ENCODE measurements at regions not wholly inside any gene's neighbourhood (a gene's known extent, or its start where the extent isn't known, plus 50 kb on each side); places are given as distances from the start of the nearest gene placed in this dataset.

DNA sequence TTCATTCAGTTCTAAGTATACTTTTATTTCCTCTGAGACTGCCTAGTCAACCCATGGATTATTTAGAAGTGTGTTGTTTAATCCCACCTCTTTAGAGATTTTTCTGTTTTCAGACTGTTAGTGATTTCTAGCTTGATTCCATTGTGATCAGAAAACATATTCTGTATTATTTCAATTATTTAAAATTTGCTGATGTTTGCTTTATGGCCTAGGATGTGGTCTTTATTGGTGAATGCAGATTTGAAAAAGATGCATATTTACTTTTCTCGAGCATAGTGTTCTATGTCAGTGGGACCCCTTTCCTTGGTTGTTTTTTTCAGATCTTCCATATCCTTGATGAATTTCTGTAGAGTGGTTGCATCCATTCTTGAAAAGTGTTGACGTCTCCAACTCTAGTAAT, 487.2 kb upstream of the HS6ST1 start:
- H3K4me3 ChIP-seq, result no peak overlapping the region
- H3K27ac ChIP-seq, result no peak overlapping the region
- TF ChIP-seq, protein P1, sequence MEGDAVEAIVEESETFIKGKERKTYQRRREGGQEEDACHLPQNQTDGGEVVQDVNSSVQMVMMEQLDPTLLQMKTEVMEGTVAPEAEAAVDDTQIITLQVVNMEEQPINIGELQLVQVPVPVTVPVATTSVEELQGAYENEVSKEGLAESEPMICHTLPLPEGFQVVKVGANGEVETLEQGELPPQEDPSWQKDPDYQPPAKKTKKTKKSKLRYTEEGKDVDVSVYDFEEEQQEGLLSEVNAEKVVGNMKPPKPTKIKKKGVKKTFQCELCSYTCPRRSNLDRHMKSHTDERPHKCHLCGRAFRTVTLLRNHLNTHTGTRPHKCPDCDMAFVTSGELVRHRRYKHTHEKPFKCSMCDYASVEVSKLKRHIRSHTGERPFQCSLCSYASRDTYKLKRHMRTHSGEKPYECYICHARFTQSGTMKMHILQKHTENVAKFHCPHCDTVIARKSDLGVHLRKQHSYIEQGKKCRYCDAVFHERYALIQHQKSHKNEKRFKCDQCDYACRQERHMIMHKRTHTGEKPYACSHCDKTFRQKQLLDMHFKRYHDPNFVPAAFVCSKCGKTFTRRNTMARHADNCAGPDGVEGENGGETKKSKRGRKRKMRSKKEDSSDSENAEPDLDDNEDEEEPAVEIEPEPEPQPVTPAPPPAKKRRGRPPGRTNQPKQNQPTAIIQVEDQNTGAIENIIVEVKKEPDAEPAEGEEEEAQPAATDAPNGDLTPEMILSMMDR (IDR thresholded peaks at IDR 0.05), result no peak
- intact Hi-C loops (cut with DNase I), result no loop called here
- H3K27me3 ChIP-seq, result no peaks in the 10 kb centered on the region
- ATAC-seq (no peak), DNase-seq (no peak)
- H3K9me3 ChIP-seq, result no peaks in the 10 kb centered on the region
- no peaks in the 10 kb centered on the region for H3K36me3 ChIP-seq
- no peaks in the 10 kb centered on the region for H3K4me1 ChIP-seq

DNA sequence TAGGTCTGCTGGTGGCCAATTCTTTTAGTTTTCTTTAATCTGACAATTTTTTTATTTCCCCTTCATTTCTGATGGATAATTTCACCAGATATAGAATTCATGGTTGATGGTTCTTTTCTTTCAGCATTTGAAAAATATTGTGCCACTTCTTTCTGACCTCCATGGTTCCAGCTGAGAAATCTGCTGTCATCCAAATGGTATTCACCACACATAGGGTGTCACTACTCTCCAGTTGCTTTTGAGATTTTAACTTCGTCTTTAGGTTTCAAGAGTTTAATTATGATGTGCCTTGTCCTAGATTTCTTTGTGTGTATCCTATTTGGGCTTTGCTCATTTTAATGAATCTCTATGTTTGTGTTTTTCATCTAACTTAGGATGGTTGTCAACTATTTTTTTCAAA, 488.6 kb upstream of the HS6ST1 start:
- Histone ChIP-seq H3K9me3 (no peaks in the 10 kb centered on the region), H3K27ac (no peak overlapping the region), H3K4me3 (no peak overlapping the region), H3K4me1 (no peaks in the 10 kb centered on the region), H3K36me3 (no peaks in the 10 kb centered on the region), H3K27me3 (no peaks in the 10 kb centered on the region)
- TF ChIP-seq, protein P1 (IDR thresholded peaks at IDR 0.05), result no peak
- intact Hi-C loops (cut with DNase I), result no loop called here
- no peak for DNase-seq
- ATAC-seq, result no peak

DNA sequence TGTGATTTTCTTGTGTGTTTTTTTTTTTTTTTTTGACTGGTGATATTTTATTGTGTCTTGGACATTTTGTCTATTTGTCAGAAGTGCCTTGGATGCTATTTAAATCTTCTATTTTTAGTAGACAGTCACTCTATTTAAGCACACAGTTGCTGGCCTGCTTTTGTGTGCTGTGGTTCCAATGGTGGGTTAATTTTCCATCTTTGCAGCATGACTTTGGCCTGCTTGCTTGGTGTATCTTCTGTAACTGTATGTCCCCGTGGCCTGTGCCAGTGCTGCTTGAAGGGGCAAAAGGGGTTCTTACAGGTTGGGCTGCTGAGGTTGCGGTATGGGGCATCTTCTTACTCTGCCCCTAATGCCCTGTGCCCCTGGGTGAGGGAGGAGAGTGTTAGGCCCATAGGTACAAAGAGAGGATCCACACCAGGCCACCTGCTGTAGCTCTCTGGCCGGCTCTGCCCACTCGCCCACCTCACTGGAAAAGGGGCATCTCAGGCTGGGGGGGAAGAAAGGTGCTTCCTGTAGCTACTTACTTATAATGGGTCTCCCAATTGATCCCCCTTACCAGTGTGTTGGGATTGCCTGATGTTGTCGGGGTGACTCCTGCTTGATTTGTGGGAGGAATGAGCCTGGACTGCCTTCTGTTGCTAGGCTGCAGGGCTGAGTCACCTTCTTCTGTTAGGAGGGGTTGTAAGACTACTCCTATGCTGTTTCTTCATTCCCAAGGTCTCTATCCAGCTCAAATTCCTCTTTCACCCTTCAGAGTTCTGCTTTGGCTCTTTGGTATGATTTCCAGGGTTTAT, 490.0 kb upstream of the HS6ST1 start:
- Histone ChIP-seq H3K27me3 (no peaks in the 10 kb centered on the region), H3K27ac (no peak overlapping the region), H3K9me3 (no peaks in the 10 kb centered on the region), H3K4me1 (no peaks in the 10 kb centered on the region), H3K36me3 (no peaks in the 10 kb centered on the region), H3K4me3 (no peak overlapping the region)
- intact Hi-C loops (cut with DNase I), result no loop called here
- TF ChIP-seq, protein P1 (IDR thresholded peaks at IDR 0.05), result no peak
- no peak for DNase-seq
- no peak for ATAC-seq

DNA sequence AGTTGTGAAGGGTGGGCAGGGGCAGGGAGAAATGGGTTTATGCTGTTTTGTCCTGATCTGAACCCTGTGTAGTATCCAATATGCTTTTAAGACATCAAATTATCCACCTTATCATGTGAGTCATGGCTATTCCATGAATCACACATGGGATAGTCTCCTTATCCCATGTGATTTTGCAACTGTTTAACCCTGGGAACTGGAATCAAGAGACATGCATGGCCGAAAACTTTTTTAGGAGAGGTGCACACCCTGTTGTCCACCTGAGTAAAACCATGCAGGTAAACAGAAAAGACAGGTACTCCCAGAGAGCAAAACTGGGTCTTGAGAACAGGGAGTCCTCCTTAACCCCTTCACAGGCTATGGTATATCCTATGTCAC, 490.6 kb upstream of the HS6ST1 start:
- no peak overlapping the region for H3K27ac ChIP-seq
- no peaks in the 10 kb centered on the region for H3K9me3 ChIP-seq
- H3K36me3 ChIP-seq, result no peaks in the 10 kb centered on the region
- intact Hi-C loops (cut with DNase I), result no loop called here
- no peak for DNase-seq
- TF ChIP-seq, protein P1 (IDR thresholded peaks at IDR 0.05), result no peak
- H3K4me1 ChIP-seq, result no peaks in the 10 kb centered on the region
- no peak for ATAC-seq
- H3K27me3 ChIP-seq, result no peaks in the 10 kb centered on the region
- H3K4me3 ChIP-seq, result no peak overlapping the region

DNA sequence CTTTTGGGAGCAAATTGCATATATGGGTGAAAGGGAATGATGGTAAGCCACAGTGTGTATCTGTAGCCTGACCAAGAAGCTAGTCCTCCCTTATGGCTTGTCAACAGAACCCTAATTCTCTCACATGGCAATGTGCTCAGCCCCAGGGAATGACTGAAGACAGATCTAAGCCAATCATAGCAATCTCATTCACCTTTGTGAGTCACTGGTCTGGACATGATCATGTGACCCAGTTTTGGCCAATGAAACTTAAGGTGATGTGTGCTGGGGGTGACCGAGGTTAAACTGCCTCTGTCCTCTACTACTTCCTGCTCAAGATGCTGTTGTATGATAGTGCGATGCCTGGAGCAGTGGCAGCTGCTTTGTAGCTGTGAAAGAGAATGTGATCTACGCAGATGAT, 491.2 kb upstream of the HS6ST1 start:
- Histone ChIP-seq H3K27me3 (no peaks in the 10 kb centered on the region), H3K27ac (no peak overlapping the region), H3K4me3 (no peak overlapping the region), H3K9me3 (no peaks in the 10 kb centered on the region), H3K36me3 (no peaks in the 10 kb centered on the region), H3K4me1 (no peaks in the 10 kb centered on the region)
- TF ChIP-seq, protein P1 (IDR thresholded peaks at IDR 0.05), result no peak
- no peak for DNase-seq
- intact Hi-C loops (cut with DNase I), result no loop called here
- no peak for ATAC-seq
